ENCODE measurements at regions not wholly inside any gene's neighbourhood (a gene's known extent, or its start where the extent isn't known, plus 50 kb on each side); places are given as distances from the start of the nearest gene placed in this dataset.

GRCh38 chr22:27138471-27138870, 481.1 kb downstream of the MIAT start:
- no peak for DNase-seq

GRCh38 chr22:27139935-27140511, 482.6 kb downstream of the MIAT start:
- DNase-seq, result peak in 2 of 3 donors; percentile 33 to 70

- no peak for DNase-seq
Observed at GRCh38 chr22:27142286-27142685, 484.9 kb downstream of the MIAT start.

GRCh38 chr22:27144321-27144720, 486.9 kb downstream of the MIAT start:
- no peak for DNase-seq

GRCh38 chr22:27146866-27147633, 489.7 kb downstream of the MIAT start:
- no peak for DNase-seq

- DNase-seq, result no peak
Observed at GRCh38 chr22:27148055-27148454, 490.7 kb downstream of the MIAT start.

- no peak for DNase-seq
Observed at GRCh38 chr22:27148886-27149470, 491.6 kb downstream of the MIAT start.

GRCh38 chr22:27149921-27150543, 492.6 kb downstream of the MIAT start:
- peak in 1 of 3 donors; percentile 58 for DNase-seq

- no peak for DNase-seq
Observed at GRCh38 chr22:27150544-27150941, 493.2 kb downstream of the MIAT start.

GRCh38 chr22:27151407-27151806, 494.0 kb downstream of the MIAT start:
- no peak for DNase-seq

GRCh38 chr22:27152033-27152432, 494.6 kb downstream of the MIAT start:
- DNase-seq, result no peak

- DNase-seq, result no peak
Observed at GRCh38 chr22:27152883-27153282, 495.5 kb downstream of the MIAT start.

- DNase-seq, result no peak
Observed at GRCh38 chr22:27153386-27153785, 496.0 kb downstream of the MIAT start.

GRCh38 chr22:27154717-27155116, 497.3 kb downstream of the MIAT start:
- DNase-seq, result no peak

GRCh38 chr22:27156821-27157489, 499.6 kb downstream of the MIAT start:
- DNase-seq, result no peak

GRCh38 chr22:27157666-27158370, 500.4 kb downstream of the MIAT start:
- DNase-seq, result no peak

GRCh38 chr22:27159016-27159415, 501.6 kb downstream of the MIAT start:
- no peak for DNase-seq

- no peak for DNase-seq
Observed at GRCh38 chr22:27159716-27160295, 502.4 kb downstream of the MIAT start.

GRCh38 chr22:27163162-27164137, 506.1 kb downstream of the MIAT start:
- no peak for DNase-seq

Data from muscle of back (tissue), 3 donors.